H9 (cell line): ENCODE measurements at regions not wholly inside any gene's neighbourhood (a gene's known extent, or its start where the extent isn't known, plus 50 kb on each side); places are given as distances from the start of the nearest gene placed in this dataset.

Experiments used
- DNase-seq: peaks from one replicate; pipeline ENCODE4 v3.0.0-alpha.2; 2017
- H2AFZ ChIP-seq: one replicate; pipeline ENCODE4 v1.6.1; 2013; ENCODE audit warnings: mild to moderate bottlenecking, low read length, control low read depth, moderate library complexity
- H2AK5ac ChIP-seq: 2 replicates; pipeline ENCODE4 v1.6.1; 2013; ENCODE audit warnings: low read length, control low read depth, mixed read lengths; ENCODE audit not compliant: insufficient read length
- H2BK120ac ChIP-seq: one replicate; pipeline ENCODE4 v1.6.1; 2013; ENCODE audit warnings: low read depth, mild to moderate bottlenecking, low read length, control low read depth, inconsistent platforms; ENCODE audit not compliant: poor library complexity, severe bottlenecking
- H2BK12ac ChIP-seq: 2 replicates; pipeline ENCODE4 v1.6.1; 2013; ENCODE audit warnings: low read length, control low read depth, mixed read lengths, low read depth; ENCODE audit not compliant: insufficient read length
- H2BK15ac ChIP-seq: 2 replicates; pipeline ENCODE4 v1.6.1; 2013; ENCODE audit warnings: low read depth, low read length, control low read depth
- H2BK20ac ChIP-seq: one replicate; pipeline ENCODE4 v1.6.1; 2013; ENCODE audit warnings: low read depth, mild to moderate bottlenecking, low read length, control low read depth, inconsistent platforms; ENCODE audit not compliant: poor library complexity, severe bottlenecking
- H2BK5ac ChIP-seq: 2 replicates; pipeline ENCODE4 v1.6.1; 2013; ENCODE audit warnings: low read length, control low read depth, mixed read lengths; ENCODE audit not compliant: insufficient read length
- H3K14ac ChIP-seq: 2 replicates; pipeline ENCODE4 v1.6.1; 2013; ENCODE audit warnings: low read length, control low read depth; ENCODE audit not compliant: insufficient read depth
- H3K18ac ChIP-seq: 2 replicates; pipeline ENCODE4 v1.6.1; 2013; ENCODE audit warnings: low read depth, mild to moderate bottlenecking, mixed read lengths, low read length, control low read depth; ENCODE audit not compliant: insufficient read length
- H3K23ac ChIP-seq: 2 replicates; pipeline ENCODE4 v1.6.1; 2013; ENCODE audit warnings: low read length, control low read depth, mixed read lengths, low read depth; ENCODE audit not compliant: insufficient read length
- H3K23me2 ChIP-seq: 2 replicates; pipeline ENCODE4 v1.6.1; 2013; ENCODE audit warnings: low read depth, mild to moderate bottlenecking, mixed read lengths, low read length, control low read depth; ENCODE audit not compliant: insufficient read length, poor library complexity, severe bottlenecking
- H3K27ac ChIP-seq: 2 replicates; pipeline ENCODE4 v1.5.1; 2013; ENCODE audit warnings: low read length, control low read depth, mixed read lengths, low read depth; ENCODE audit not compliant: insufficient read length
- H3K27me3 ChIP-seq: 2 replicates; pipeline ENCODE4 v1.6.1; 2013; ENCODE audit warnings: low read length, control low read depth, inconsistent platforms; ENCODE audit not compliant: insufficient read depth
- H3K4ac ChIP-seq: 2 replicates; pipeline ENCODE4 v1.6.1; 2013; ENCODE audit warnings: low read depth, mild to moderate bottlenecking, control low read depth, inconsistent platforms, low read length, moderate library complexity
- H3K4me1 ChIP-seq: 2 replicates; pipeline ENCODE4 v1.6.1; 2013; ENCODE audit warnings: low read length, control low read depth, inconsistent platforms; ENCODE audit not compliant: insufficient read depth
- H3K4me2 ChIP-seq: 2 replicates; pipeline ENCODE4 v1.6.1; 2013; ENCODE audit warnings: low read length, control low read depth, mixed read lengths; ENCODE audit not compliant: insufficient read length, insufficient read depth
- H3K56ac ChIP-seq: 2 replicates; pipeline ENCODE4 v1.6.1; 2013; ENCODE audit warnings: low read depth, mild to moderate bottlenecking, mixed read lengths, low read length, control low read depth; ENCODE audit not compliant: insufficient read length
- H3K79me1 ChIP-seq: 2 replicates; pipeline ENCODE4 v1.6.1; 2013; ENCODE audit warnings: low read depth, mild to moderate bottlenecking, moderate library complexity, low read length, control low read depth, inconsistent platforms; ENCODE audit not compliant: insufficient read depth, poor library complexity, severe bottlenecking
- H3K79me2 ChIP-seq: 2 replicates; pipeline ENCODE4 v1.6.1; 2013; ENCODE audit warnings: low read length, control low read depth, inconsistent platforms; ENCODE audit not compliant: insufficient read depth
- H3K9ac ChIP-seq: 2 replicates; pipeline ENCODE4 v1.6.1; 2013; ENCODE audit warnings: low read length, control low read depth, mixed read lengths; ENCODE audit not compliant: insufficient read length; ENCODE audit errors: extremely low read depth
- H3K9me3 ChIP-seq: one replicate; pipeline ENCODE4 v1.6.1; 2013; ENCODE audit warnings: low read depth, low read length, inconsistent platforms; ENCODE audit not compliant: control insufficient read depth
- H3T11ph ChIP-seq: one replicate; pipeline ENCODE4 v1.6.1; 2013; ENCODE audit warnings: mild to moderate bottlenecking, low read length, control low read depth, inconsistent platforms
- H4K20me1 ChIP-seq: one replicate; pipeline ENCODE4 v1.6.1; 2013; ENCODE audit not compliant: control insufficient read depth, insufficient read length, insufficient read depth
- H4K5ac ChIP-seq: 2 replicates; pipeline ENCODE4 v1.6.1; 2013; ENCODE audit warnings: low read depth, mild to moderate bottlenecking, mixed read lengths, low read length, control low read depth; ENCODE audit not compliant: insufficient read length
- H4K8ac ChIP-seq: replicated peaks from 2 replicates; pipeline ENCODE4 v1.6.1; 2013; ENCODE audit warnings: low read length, control low read depth, mixed read lengths, low read depth; ENCODE audit not compliant: insufficient read length
- H4K91ac ChIP-seq: 2 replicates; pipeline ENCODE4 v1.6.1; 2013; ENCODE audit warnings: low read depth, mild to moderate bottlenecking, moderate library complexity, mixed read lengths, low read length, control low read depth; ENCODE audit not compliant: insufficient read length
- H3K27ac Mint-ChIP-seq, 3 experiments: 2 replicates in 2 of 3; 3 replicates in 1 of 3; pipeline ENCODE4 v1.8.0; 2020 to 2021; ENCODE audit warnings: mixed read lengths in 3 of 3, mild to moderate bottlenecking in 1 of 3, moderate library complexity in 1 of 3
- H3K27me3 Mint-ChIP-seq: 2 replicates; pipeline ENCODE4 v1.8.0; 2021; ENCODE audit warnings: low read depth, mild to moderate bottlenecking, moderate library complexity, mixed read lengths
- H3K36me3 Mint-ChIP-seq, 3 experiments: 2 replicates in 2 of 3; 3 replicates in 1 of 3; pipeline ENCODE4 v1.8.0; 2020 to 2021; ENCODE audit warnings: low read depth in 3 of 3, mixed read lengths in 3 of 3; ENCODE audit not compliant: insufficient read depth in 1 of 3
- H3K4me1 Mint-ChIP-seq, 2 experiments: 2 replicates each; pipeline ENCODE4 v1.8.0; 2020; ENCODE audit warnings: mixed read lengths in 2 of 2
- H3K4me3 Mint-ChIP-seq, 2 experiments: 2 replicates in 1 of 2; 3 replicates in 1 of 2; pipeline ENCODE4 v1.8.0; 2020 to 2021; ENCODE audit warnings: mild to moderate bottlenecking in 2 of 2, mixed read lengths in 2 of 2, moderate library complexity in 1 of 2
- H3K9me3 Mint-ChIP-seq, 2 experiments: 2 replicates in 1 of 2; 3 replicates in 1 of 2; pipeline ENCODE4 v1.8.0; 2020; ENCODE audit warnings: mild to moderate bottlenecking in 2 of 2, mixed read lengths in 2 of 2, moderate library complexity in 1 of 2
- CTCF ChIP-seq: fragments of 200-600 bp; sonication (generic); conservative IDR thresholded peaks from 3 replicates; pipeline ENCODE4 v1.8.0; 2021; ENCODE audit warnings: antibody characterized with exemption, mild to moderate bottlenecking
- WGBS: extraction: QIAGEN DNeasy Blood & Tissue Kit; methylation state at CpG from one replicate; pipeline ENCODE4 v1.1.7; 2013; ENCODE audit warnings: missing lambda C conversion rate, low lambda C conversion rate, mixed read lengths; ENCODE audit not compliant: insufficient read length; ENCODE audit errors: extremely low coverage; 5-methylcytosine and 5-hydroxymethylcytosine counted together

DNA sequence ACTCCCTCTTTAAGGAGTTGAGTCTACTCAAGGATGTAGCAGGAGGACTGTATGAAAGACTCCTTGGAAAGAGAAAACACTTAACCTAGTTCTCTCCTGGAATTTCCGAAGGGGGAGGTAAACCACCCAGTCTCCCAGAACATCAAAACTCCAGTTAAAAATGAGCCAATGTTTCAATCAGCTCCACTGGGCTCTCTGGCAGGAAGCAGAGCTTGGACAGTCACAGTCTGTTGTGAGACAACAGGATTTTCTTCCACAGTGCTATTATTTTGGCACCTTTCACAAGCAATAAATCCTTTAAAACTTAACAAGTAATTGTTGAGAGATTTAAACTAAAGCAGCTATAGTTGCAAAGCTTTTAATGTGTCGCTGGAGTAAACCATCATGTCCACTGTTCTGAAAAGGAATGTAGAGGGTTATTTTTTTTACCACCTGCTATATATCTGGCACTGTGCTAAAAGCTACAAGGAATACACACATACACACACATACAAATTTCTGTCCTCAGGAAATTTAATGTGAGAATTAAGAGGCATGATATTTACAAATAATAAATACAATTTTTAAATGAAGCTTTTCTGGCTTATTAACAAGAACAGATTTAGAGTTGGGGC lies 229.2 kb upstream of the INTU start:
- peaks cover 26 to 30% of the 10 kb centered on the region in 2 experiments for H3K9me3 Mint-ChIP-seq
- H3K4me3 Mint-ChIP-seq: no peak overlapping the region
- H3K27me3 Mint-ChIP-seq: no peaks in the 10 kb centered on the region
- no peak overlapping the region for H2BK5ac ChIP-seq
- H3K14ac ChIP-seq: no peak overlapping the region
- WGBS: no CpG with 5 or more reads among the region's 2 CpGs
- H3K4me2 ChIP-seq: no peak overlapping the region
- H3K36me3 Mint-ChIP-seq: peaks cover 21 to 29% (median 26%) of the 10 kb centered on the region in 3 experiments
- no peaks in the 10 kb centered on the region for H3K4me1 ChIP-seq
- H3K4ac ChIP-seq: no peak overlapping the region
- H4K8ac ChIP-seq: no peak overlapping the region
- no peak overlapping the region for H2BK20ac ChIP-seq
- no peak overlapping the region for H3K27ac Mint-ChIP-seq
- no peaks in the 10 kb centered on the region for H3K79me2 ChIP-seq
- H2AK5ac ChIP-seq: no peak overlapping the region
- no peak overlapping the region for H4K5ac ChIP-seq
- no peak overlapping the region for H3T11ph ChIP-seq
- no peak overlapping the region for H2AFZ ChIP-seq
- no peak overlapping the region for H4K91ac ChIP-seq
- H3K23ac ChIP-seq: no peak overlapping the region
- peaks cover 19% of the 10 kb centered on the region for H3K9me3 ChIP-seq
- no peak overlapping the region for H3K9ac ChIP-seq
- H3K4me1 Mint-ChIP-seq: peaks cover 0 to 2% of the 10 kb centered on the region in 2 experiments; a peak in 1 of 4 replicates
- H3K18ac ChIP-seq: no peak overlapping the region
- no peak for DNase-seq
- no peak overlapping the region for H2BK12ac ChIP-seq
- TF ChIP-seq CTCF: no peak
- H4K20me1 ChIP-seq: no peaks in the 10 kb centered on the region
- no peak overlapping the region for H3K56ac ChIP-seq
- H3K27me3 ChIP-seq: no peaks in the 10 kb centered on the region
- H3K79me1 ChIP-seq: no peaks in the 10 kb centered on the region
- no peak overlapping the region for H3K27ac ChIP-seq
- H2BK15ac ChIP-seq: no peak overlapping the region
- H2BK120ac ChIP-seq: no peak overlapping the region
- no peaks in the 10 kb centered on the region for H3K23me2 ChIP-seq
